Endothelial cell of umbilical vein (primary cell): ENCODE measurements at regions not wholly inside any gene's neighbourhood (a gene's known extent, or its start where the extent isn't known, plus 50 kb on each side); places are given as distances from the start of the nearest gene placed in this dataset.

Experiments used
- BruUV-seq: library from RNA; stranded (reverse); fragments of 400-500 nt; replicated peaks from 2 replicates; lab custom pipeline; 2021; lab: Mats Ljungman, UMichigan
- CTCF ChIA-PET: fragments of 300-600, 350-600 bp; sonication (Branson Sonifier 250); formaldehyde crosslinking; loops from one replicate; lab custom pipeline; 2021; ENCODE audit warnings: antibody characterized with exemption, inconsistent platforms; lab: Charles Lee
- POLR2A ChIA-PET: fragments of 300-600, 350-600 bp; sonication (Branson Sonifier 250); formaldehyde crosslinking; loops from one replicate; lab custom pipeline; 2021; ENCODE audit warnings: antibody characterized with exemption, inconsistent platforms; lab: Charles Lee
- DNase-seq: peaks from one replicate; pipeline ENCODE4 v3.0.0-alpha.2; 2011; ENCODE audit warnings: low read depth, low spot score
- FAIRE-seq: peaks from 2 replicates; lab custom pipeline; 2011; peaks lifted over from hg19 to GRCh38; lab: Jason Lieb, UNC
- H2AFZ ChIP-seq: 2 replicates; pipeline ENCODE4 v1.6.0; 2012; ENCODE audit warnings: low read depth, low read length, control low read depth, inconsistent platforms
- H3K27ac ChIP-seq: 2 replicates; pipeline ENCODE4 v1.5.1; 2011; ENCODE audit warnings: low read depth, mild to moderate bottlenecking, control low read depth, low read length, moderate library complexity; ENCODE audit not compliant: insufficient read depth
- H3K27me3 ChIP-seq, 2 experiments: 2 replicates each; pipeline versions ENCODE4 v1.6.0 to v1.6.1; 2011; ENCODE audit warnings: low read length in 2 of 2, mixed read lengths in 1 of 2; ENCODE audit not compliant: control insufficient read depth in 2 of 2, insufficient read depth in 2 of 2
- H3K36me3 ChIP-seq, 2 experiments: 2 replicates in 1 of 2; 3 replicates in 1 of 2; pipeline ENCODE4 v1.5.1; 2011; ENCODE audit warnings: low read length in 2 of 2, mild to moderate bottlenecking in 1 of 2, moderate library complexity in 1 of 2; ENCODE audit not compliant: control insufficient read depth in 2 of 2, insufficient read depth in 2 of 2; ENCODE audit errors: extremely low read depth in 1 of 2
- H3K4me1 ChIP-seq: 3 replicates; pipeline ENCODE4 v1.5.1; 2011; ENCODE audit warnings: mild to moderate bottlenecking, low read length; ENCODE audit not compliant: control insufficient read depth, insufficient read depth; ENCODE audit errors: extremely low read depth
- H3K4me2 ChIP-seq: 2 replicates; pipeline ENCODE4 v1.6.1; 2011; ENCODE audit warnings: low read length, control low read depth, mixed read lengths; ENCODE audit not compliant: insufficient read depth
- H3K4me3 ChIP-seq, 3 experiments: fragments of 200-600 bp in 1 of 3; sonication (generic), shearing (Covaris generic) in 1 of 3; replicated peaks in 1 of 3; 2 replicates each; pipeline ENCODE4 v1.5.1; 2011 to 2016; ENCODE audit warnings: control low read depth in 3 of 3, low read length in 3 of 3, mild to moderate bottlenecking in 2 of 3, inconsistent platforms in 1 of 3, low read depth in 1 of 3, moderate library complexity in 1 of 3; ENCODE audit not compliant: insufficient read depth in 1 of 3
- H3K79me2 ChIP-seq: 2 replicates; pipeline ENCODE4 v1.6.0; 2012; ENCODE audit warnings: low read length, inconsistent platforms; ENCODE audit not compliant: control insufficient read depth, insufficient read depth
- H3K9ac ChIP-seq: replicated peaks from 2 replicates; pipeline ENCODE3; 2011; ENCODE audit warnings: low read length, control low read depth; ENCODE audit not compliant: insufficient read depth; ENCODE audit errors: extremely low read depth
- H3K9me1 ChIP-seq: replicated peaks from 3 replicates; pipeline ENCODE4 v1.6.0; 2011; ENCODE audit warnings: mild to moderate bottlenecking, low read length; ENCODE audit not compliant: control insufficient read depth, insufficient read depth; ENCODE audit errors: extremely low read depth
- H3K9me3 ChIP-seq: replicated peaks from 2 replicates; pipeline ENCODE4 v1.5.1; 2012; ENCODE audit warnings: low read length, inconsistent platforms; ENCODE audit not compliant: control insufficient read depth, insufficient read depth
- H4K20me1 ChIP-seq: replicated peaks from 2 replicates; pipeline ENCODE3; 2011; ENCODE audit warnings: mild to moderate bottlenecking, low read length; ENCODE audit not compliant: control insufficient read depth, insufficient read depth; ENCODE audit errors: extremely low read depth
- EZH2 ChIP-seq: IDR thresholded peaks from 2 replicates; pipeline ENCODE4 v1.6.1; 2012; ENCODE audit warnings: borderline replicate concordance, low read depth, mild to moderate bottlenecking, moderate library complexity, low read length, inconsistent platforms; ENCODE audit not compliant: severe bottlenecking
- FOS ChIP-seq: IDR thresholded peaks from 2 replicates; pipeline ENCODE4 v1.6.1; 2011; ENCODE audit warnings: mild to moderate bottlenecking, low read length, moderate library complexity, borderline replicate concordance; ENCODE audit not compliant: insufficient read depth
- GATA2 ChIP-seq: IDR thresholded peaks from 2 replicates; pipeline ENCODE4 v1.7.0; 2011; ENCODE audit warnings: low read depth, mild to moderate bottlenecking, moderate library complexity, mixed read lengths, low read length; ENCODE audit not compliant: insufficient read length, insufficient read depth
- JUN ChIP-seq: IDR thresholded peaks from 2 replicates; pipeline ENCODE4 v1.6.1; 2011; ENCODE audit warnings: borderline replicate concordance, low read depth; ENCODE audit not compliant: insufficient read length, insufficient read depth
- MYC ChIP-seq: IDR thresholded peaks from one replicate; pipeline ENCODE4 v1.6.1; 2011; ENCODE audit warnings: mild to moderate bottlenecking, low read depth, low read length
- POLR2A ChIP-seq: IDR thresholded peaks from 2 replicates; pipeline ENCODE4 v1.6.1; 2012; ENCODE audit warnings: low read depth, mild to moderate bottlenecking, control low read depth, low read length
- POLR2AphosphoS5 ChIP-seq: IDR thresholded peaks from 2 replicates; pipeline ENCODE4 v1.6.1; 2012; ENCODE audit warnings: low read depth, mild to moderate bottlenecking, control low read depth, low read length, moderate library complexity; ENCODE audit not compliant: insufficient read depth
- dilution Hi-C: fragments of 300-500 bp; cut with MboI; formaldehyde crosslinking; loops from one replicate; pipeline ENCODE4 v1.15.0; 2019; ENCODE audit warnings: low sequenced_read_pairs; ENCODE audit not compliant: extremely low pct_ligation_motif_present
- intact Hi-C: fragments of 100-400 bp; cut with micrococcal nuclease; formaldehyde crosslinking; loops from one replicate; pipeline ENCODE4 v1.10.0; 2022
- TF ChIP-seq, protein P1 (sequence below), 2 donors: IDR thresholded peaks; 1 replicate in 1 of 2; 2 replicates in 1 of 2; pipeline ENCODE4 v1.5.1; 2011; ENCODE audit warnings: low read length in 2 of 2, mild to moderate bottlenecking in 2 of 2, moderate library complexity in 2 of 2, control low read depth in 1 of 2, inconsistent platforms in 1 of 2, low read depth in 1 of 2; ENCODE audit not compliant: insufficient read depth in 1 of 2; ENCODE audit errors: extremely low read depth in 1 of 2
- TF ChIP-seq, protein P2 (sequence below): IDR thresholded peaks from 2 replicates; pipeline ENCODE4 v1.6.1; 2011; ENCODE audit not compliant: insufficient read depth, insufficient read length

DNA sequence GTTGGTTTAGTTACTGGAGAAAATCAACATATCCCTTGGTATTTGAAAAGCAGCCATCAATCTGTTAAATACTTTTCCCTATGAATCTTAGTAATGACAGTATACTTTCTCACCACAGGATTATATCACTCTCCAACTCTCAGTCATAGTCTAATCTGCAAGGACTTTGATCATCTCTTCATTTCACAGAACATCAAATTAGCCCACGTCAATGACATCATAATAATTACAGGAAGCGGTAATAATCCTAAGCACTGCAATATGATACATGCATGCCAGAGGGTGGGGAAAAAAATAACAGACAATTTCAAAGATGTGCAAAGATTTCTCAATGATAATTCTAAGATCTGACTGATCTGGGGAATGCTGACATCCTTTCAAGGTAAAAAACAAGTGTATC is 404.1 kb downstream of the GPM6A start:
- H3K79me2 ChIP-seq: no peaks in the 10 kb centered on the region
- ChIA-PET POLR2A (no interaction called here), CTCF (no interaction called here)
- no peaks in the 10 kb centered on the region for H3K9me3 ChIP-seq
- H3K4me3 ChIP-seq: no peak overlapping the region
- H3K9ac ChIP-seq: no peak overlapping the region
- TF ChIP-seq, protein P1, sequence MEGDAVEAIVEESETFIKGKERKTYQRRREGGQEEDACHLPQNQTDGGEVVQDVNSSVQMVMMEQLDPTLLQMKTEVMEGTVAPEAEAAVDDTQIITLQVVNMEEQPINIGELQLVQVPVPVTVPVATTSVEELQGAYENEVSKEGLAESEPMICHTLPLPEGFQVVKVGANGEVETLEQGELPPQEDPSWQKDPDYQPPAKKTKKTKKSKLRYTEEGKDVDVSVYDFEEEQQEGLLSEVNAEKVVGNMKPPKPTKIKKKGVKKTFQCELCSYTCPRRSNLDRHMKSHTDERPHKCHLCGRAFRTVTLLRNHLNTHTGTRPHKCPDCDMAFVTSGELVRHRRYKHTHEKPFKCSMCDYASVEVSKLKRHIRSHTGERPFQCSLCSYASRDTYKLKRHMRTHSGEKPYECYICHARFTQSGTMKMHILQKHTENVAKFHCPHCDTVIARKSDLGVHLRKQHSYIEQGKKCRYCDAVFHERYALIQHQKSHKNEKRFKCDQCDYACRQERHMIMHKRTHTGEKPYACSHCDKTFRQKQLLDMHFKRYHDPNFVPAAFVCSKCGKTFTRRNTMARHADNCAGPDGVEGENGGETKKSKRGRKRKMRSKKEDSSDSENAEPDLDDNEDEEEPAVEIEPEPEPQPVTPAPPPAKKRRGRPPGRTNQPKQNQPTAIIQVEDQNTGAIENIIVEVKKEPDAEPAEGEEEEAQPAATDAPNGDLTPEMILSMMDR (IDR thresholded peaks at IDR 0.05; ENCODE audit: extremely low read depth in 1 of 2, insufficient read depth in 1 of 2, low read depth in 1 of 2, low read length in 2 of 2): no peak
- no peak for TF ChIP-seq JUN
- no peak for TF ChIP-seq POLR2A
- TF ChIP-seq GATA2: no peak
- no peak for TF ChIP-seq POLR2AphosphoS5
- no peak for TF ChIP-seq FOS
- TF ChIP-seq EZH2: no peak
- TF ChIP-seq MYC: no peak
- TF ChIP-seq, protein P2, sequence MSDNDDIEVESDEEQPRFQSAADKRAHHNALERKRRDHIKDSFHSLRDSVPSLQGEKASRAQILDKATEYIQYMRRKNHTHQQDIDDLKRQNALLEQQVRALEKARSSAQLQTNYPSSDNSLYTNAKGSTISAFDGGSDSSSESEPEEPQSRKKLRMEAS: no peak
- intact Hi-C loops (no loop called here), dilution Hi-C loops (no loop called here)
- H3K27me3 ChIP-seq: no peaks in the 10 kb centered on the region
- no peak overlapping the region for H2AFZ ChIP-seq
- H3K27ac ChIP-seq: no peak overlapping the region
- FAIRE-seq: no peak
- no TSS peak for BruUV-seq
- H3K4me1 ChIP-seq: no peaks in the 10 kb centered on the region
- H3K36me3 ChIP-seq: no peaks in the 10 kb centered on the region
- DNase-seq: no peak
- no peak overlapping the region for H3K4me2 ChIP-seq
- H3K9me1 ChIP-seq: no peaks in the 10 kb centered on the region
- H4K20me1 ChIP-seq: no peaks in the 10 kb centered on the region
